Prostate gland (tissue), 2 donors: ENCODE measurements at regions not wholly inside any gene's neighbourhood (a gene's known extent, or its start where the extent isn't known, plus 50 kb on each side); places are given as distances from the start of the nearest gene placed in this dataset.
"Not testable (repeated sequence)": the region's sequence is repeated elsewhere in the genome, so short reads cannot be mapped to it uniquely, and the experiment has no call there.

Source experiments
- DNase-seq: peaks from one replicate; pipeline ENCODE4 v3.0.0-alpha.2; 2019; ENCODE audit warnings: low spot score
- H3K27ac ChIP-seq, 2 donors: fragments of 200-600 bp; sonication (generic); 2 replicates each; pipeline ENCODE4 v1.5.1; 2017 to 2019
- H3K27me3 ChIP-seq: fragments of 200-600 bp; sonication (generic); replicated peaks from 2 replicates; pipeline ENCODE4 v1.5.1; 2019; ENCODE audit not compliant: insufficient read depth
- H3K36me3 ChIP-seq, 2 donors: fragments of 200-600 bp; sonication (generic); 1 replicate in 1 of 2; 2 replicates in 1 of 2; pipeline versions ENCODE4 v1.5.1 to v1.8.1; 2017 to 2019
- H3K4me1 ChIP-seq: fragments of 200-600 bp; sonication (generic); replicated peaks from 2 replicates; pipeline ENCODE4 v1.5.1; 2019
- H3K4me3 ChIP-seq, 2 donors: fragments of 200-600 bp; sonication (generic); 2 replicates each; pipeline ENCODE4 v1.5.1; 2017 to 2019
- H3K9me3 ChIP-seq: fragments of 200-600 bp; sonication (generic); 2 replicates; pipeline ENCODE4 v1.5.1; 2017
- POLR2A ChIP-seq: fragments of 450-650 bp; IDR thresholded peaks from one replicate; pipeline ENCODE4 v1.6.1; 2016; ENCODE audit warnings: antibody characterized with exemption, mild to moderate bottlenecking
- POLR2AphosphoS5 ChIP-seq: sonication (generic); formaldehyde crosslinking; IDR thresholded peaks from one replicate; pipeline ENCODE4 v1.6.1; 2017; ENCODE audit warnings: antibody characterized with exemption
- WGBS: methylation state at CpG from one replicate; pipeline ENCODE4 v1.1.5; 2018; 5-methylcytosine and 5-hydroxymethylcytosine counted together
- intact Hi-C: fragments of 100-400 bp; cut with DNase I; formaldehyde crosslinking; loops from one replicate; pipeline ENCODE4 v1.14.2; 2022
- TF ChIP-seq, protein P1 (sequence below), 4 experiments: fragments of 200-600 bp in 2 of 4; fragments of 450-650 bp in 2 of 4; sonication (generic) in 2 of 4; IDR thresholded peaks; 1 replicate in 3 of 4; 2 replicates in 1 of 4; pipeline ENCODE4 v1.5.1; 2016 to 2019; ENCODE audit warnings: antibody characterized with exemption in 4 of 4, mild to moderate bottlenecking in 2 of 4, moderate library complexity in 2 of 4

DNA sequence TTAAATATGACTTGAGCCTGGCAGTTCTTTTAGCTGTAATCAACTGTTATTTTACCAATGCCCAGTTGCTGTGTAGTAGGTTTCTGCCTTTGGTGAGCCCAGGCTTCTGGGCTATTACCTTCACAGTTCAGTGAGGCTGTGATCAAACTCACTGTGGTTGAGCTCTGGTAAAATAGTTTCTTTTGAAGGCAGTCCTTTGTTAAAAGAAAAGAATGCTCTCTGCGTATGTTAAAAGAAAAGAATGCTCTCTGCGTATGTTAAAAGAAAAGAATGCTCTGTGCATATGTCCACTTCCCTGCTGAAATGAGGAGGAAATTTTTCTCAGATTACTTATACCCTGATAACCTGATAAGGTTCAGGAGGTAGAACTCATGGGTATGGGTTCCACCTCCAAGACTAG, 244.3 kb downstream of the RNF144A start:
- no peak for DNase-seq
- Histone ChIP-seq H3K36me3 (no peaks in the 10 kb centered on the region), H3K27me3 (no peaks in the 10 kb centered on the region), H3K4me3 (no peak overlapping the region), H3K9me3 (no peaks in the 10 kb centered on the region), H3K4me1 (no peaks in the 10 kb centered on the region), H3K27ac (no peak overlapping the region)
- intact Hi-C loops = no loop called here
- no peak for TF ChIP-seq POLR2AphosphoS5
- TF ChIP-seq, protein P1, sequence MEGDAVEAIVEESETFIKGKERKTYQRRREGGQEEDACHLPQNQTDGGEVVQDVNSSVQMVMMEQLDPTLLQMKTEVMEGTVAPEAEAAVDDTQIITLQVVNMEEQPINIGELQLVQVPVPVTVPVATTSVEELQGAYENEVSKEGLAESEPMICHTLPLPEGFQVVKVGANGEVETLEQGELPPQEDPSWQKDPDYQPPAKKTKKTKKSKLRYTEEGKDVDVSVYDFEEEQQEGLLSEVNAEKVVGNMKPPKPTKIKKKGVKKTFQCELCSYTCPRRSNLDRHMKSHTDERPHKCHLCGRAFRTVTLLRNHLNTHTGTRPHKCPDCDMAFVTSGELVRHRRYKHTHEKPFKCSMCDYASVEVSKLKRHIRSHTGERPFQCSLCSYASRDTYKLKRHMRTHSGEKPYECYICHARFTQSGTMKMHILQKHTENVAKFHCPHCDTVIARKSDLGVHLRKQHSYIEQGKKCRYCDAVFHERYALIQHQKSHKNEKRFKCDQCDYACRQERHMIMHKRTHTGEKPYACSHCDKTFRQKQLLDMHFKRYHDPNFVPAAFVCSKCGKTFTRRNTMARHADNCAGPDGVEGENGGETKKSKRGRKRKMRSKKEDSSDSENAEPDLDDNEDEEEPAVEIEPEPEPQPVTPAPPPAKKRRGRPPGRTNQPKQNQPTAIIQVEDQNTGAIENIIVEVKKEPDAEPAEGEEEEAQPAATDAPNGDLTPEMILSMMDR (IDR thresholded peaks at IDR 0.05) = no peak
- TF ChIP-seq POLR2A = no peak
- 88% methylated on average over 2 of the region's 2 CpGs for WGBS

DNA sequence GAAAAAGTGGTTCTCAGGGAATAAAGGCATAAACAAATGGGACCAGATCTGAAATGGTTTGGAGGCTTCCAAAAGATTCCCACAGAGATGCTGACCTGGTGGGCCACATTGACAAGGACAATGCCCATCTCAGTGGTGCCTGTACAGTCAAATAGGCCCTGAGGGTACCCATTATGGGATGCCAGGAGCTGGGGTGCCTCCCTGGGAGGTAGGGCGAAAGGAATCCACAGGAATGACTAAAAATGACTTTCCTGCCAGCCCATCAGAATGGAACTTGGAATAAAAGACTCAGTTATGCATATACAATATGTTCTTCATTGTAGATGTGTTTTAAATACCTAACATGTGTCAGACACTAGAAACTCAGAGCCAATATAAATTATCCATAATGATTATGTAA, 248.5 kb downstream of the RNF144A start:
- 100% methylated on average over 1 of the region's 1 CpG for WGBS
- H3K36me3 ChIP-seq = no peaks in the 10 kb centered on the region
- intact Hi-C loops = no loop called here

DNA sequence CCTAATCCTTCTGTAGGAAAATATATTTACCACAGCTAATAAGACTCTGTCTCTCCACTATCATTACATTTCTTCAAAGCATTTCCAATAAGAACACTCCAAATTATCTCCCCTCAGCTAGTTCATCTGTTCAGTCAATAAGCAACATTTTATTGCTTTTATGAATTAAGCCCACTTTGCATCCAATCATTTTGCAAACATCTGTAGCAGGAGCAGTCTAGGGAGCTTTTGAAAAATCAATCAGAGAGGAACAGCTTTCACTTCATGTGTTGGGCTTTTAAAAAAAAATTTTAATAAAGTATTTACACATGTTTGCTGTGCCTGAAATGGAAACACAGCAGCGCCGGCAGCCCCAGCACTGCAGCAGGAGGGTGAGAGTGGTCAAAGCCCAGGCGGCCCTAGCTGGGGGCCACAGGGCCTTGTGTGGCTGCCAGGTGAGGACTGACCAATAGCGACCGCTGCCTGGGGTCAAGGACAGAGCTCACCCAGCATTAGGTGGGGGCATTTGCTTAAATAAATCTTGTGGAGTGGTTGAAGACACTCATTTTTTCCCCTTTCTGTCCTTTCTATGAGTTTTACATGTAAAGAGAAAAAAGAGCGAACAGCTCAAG, 250.7 kb downstream of the RNF144A start:
- H3K9me3 ChIP-seq = no peaks in the 10 kb centered on the region
- H3K27me3 ChIP-seq = peaks cover 5% of the 10 kb centered on the region
- DNase-seq = no peak
- TF ChIP-seq POLR2A (no peak), POLR2AphosphoS5 (no peak)
- TF ChIP-seq, protein P1 (IDR thresholded peaks at IDR 0.05) = no peak
- no peak overlapping the region for H3K27ac ChIP-seq
- WGBS = 83% methylated on average over 6 of the region's 6 CpGs
- no peaks in the 10 kb centered on the region for H3K36me3 ChIP-seq
- intact Hi-C loops = no loop called here
- H3K4me1 ChIP-seq = no peaks in the 10 kb centered on the region
- H3K4me3 ChIP-seq = no peak overlapping the region

More for the DNA sequence above, 248.5 kb downstream of the RNF144A start:
- Histone ChIP-seq H3K27me3 (no peaks in the 10 kb centered on the region), H3K4me3 (no peak overlapping the region), H3K27ac (no peak overlapping the region), H3K4me1 (no peaks in the 10 kb centered on the region), H3K9me3 (no peaks in the 10 kb centered on the region)
- no peak for DNase-seq
- TF ChIP-seq POLR2AphosphoS5 (no peak), POLR2A (no peak)
- TF ChIP-seq, protein P1 (IDR thresholded peaks at IDR 0.05) = no peak

DNA sequence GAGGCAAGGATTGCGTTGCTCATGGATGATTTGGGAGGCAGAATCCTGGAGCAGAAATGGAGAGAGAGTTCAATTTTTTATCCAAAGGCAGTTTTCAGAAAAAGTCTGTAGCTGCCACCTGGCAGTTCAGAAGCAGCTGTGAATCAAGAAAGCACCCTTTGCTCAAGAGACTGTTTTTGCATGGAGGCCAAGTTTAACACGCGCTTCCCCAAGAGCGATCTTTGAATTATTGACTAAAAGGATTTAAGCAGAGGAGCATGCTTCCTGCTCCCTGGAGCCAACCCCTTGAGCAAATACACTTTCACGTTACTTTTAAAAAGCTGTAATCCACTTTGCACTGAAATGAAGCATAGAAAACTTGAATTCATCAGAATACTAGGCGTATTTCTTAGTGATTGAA, 252.4 kb downstream of the RNF144A start:
- DNase-seq = no peak
- Histone ChIP-seq H3K9me3 (no peaks in the 10 kb centered on the region), H3K4me3 (no peak overlapping the region), H3K36me3 (no peaks in the 10 kb centered on the region), H3K27ac (no peak overlapping the region), H3K4me1 (no peaks in the 10 kb centered on the region), H3K27me3 (peaks cover 5% of the 10 kb centered on the region)
- 50% methylated on average over 6 of the region's 6 CpGs for WGBS
- no peak for TF ChIP-seq POLR2AphosphoS5
- TF ChIP-seq, protein P1 (IDR thresholded peaks at IDR 0.05) = no peak
- no peak for TF ChIP-seq POLR2A
- intact Hi-C loops = no loop called here

DNA sequence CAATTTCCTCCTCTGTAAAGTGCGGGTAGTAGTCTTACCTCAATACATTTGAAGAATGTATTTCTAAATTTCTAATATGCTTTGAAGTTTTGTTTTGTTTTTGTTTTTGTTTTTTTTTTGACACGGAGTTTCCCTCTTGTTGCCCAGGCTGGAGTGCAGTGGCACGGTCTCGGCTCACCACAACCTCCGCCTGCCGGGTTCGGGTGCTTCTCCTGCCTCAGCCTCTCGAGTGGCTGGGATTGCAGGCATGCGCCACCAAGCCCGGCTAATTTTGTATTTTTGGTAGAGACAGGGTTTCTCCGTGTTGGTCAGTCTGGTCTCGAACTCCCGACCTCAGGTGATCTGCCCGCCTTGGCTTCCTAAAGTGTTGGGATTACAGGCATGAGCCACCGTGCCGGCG, 261.8 kb downstream of the RNF144A start:
- intact Hi-C loops, H3K4me3 ChIP-seq: not testable (repeated sequence)
- 96% methylated on average over 17 of the region's 17 CpGs for WGBS

More for the DNA sequence above, 261.8 kb downstream of the RNF144A start:
- not testable (repeated sequence) for H3K36me3 ChIP-seq, H3K4me1 ChIP-seq, H3K27me3 ChIP-seq, H3K27ac ChIP-seq, DNase-seq, H3K9me3 ChIP-seq
